ENCODE measurements at regions not wholly inside any gene's neighbourhood (a gene's known extent, or its start where the extent isn't known, plus 50 kb on each side); places are given as distances from the start of the nearest gene placed in this dataset.

GRCh38 chr2:207385076-207385475 is 144.7 kb upstream of the CREB1 start:
- TF ChIP-seq CTCF (IDR thresholded peaks at IDR 0.05): no peak
- no peak for TF ChIP-seq EZH2 (IDR thresholded peaks at IDR 0.05; ENCODE audit: borderline replicate concordance, insufficient read depth, low read depth, low read length, poor library complexity, severe bottlenecking)

Measured in B cell (primary cell).